ENCODE measurements at regions not wholly inside any gene's neighbourhood (a gene's known extent, or its start where the extent isn't known, plus 50 kb on each side); places are given as distances from the start of the nearest gene placed in this dataset.
"Not testable (repeated sequence)": the region's sequence is repeated elsewhere in the genome, so short reads cannot be mapped to it uniquely, and the experiment has no call there.

- Histone ChIP-seq H3K36me3 (ENCODE audit: insufficient read depth, low read length) (no peaks in the 10 kb centered on the region), H3K4me1 (ENCODE audit: control insufficient read depth, insufficient read depth, low read length, unreplicated experiment) (peaks cover 5% of the 10 kb centered on the region), H3K27me3 (ENCODE audit: insufficient read depth, low read length) (no peaks in the 10 kb centered on the region), H3K27ac (ENCODE audit: low read depth, low read length) (no peak overlapping the region), H3K79me2 (ENCODE audit: control insufficient read depth, insufficient read depth, low read length, unreplicated experiment) (no peaks in the 10 kb centered on the region), H3K4me3 (ENCODE audit: low read depth, low read length) (no peak overlapping the region), H2AFZ (ENCODE audit: low read length, unreplicated experiment) (no peak overlapping the region)
These were observed 92.1 kb upstream of the PODXL start for GRCh38 chr7:131648491-131648890.

GRCh38 chr7:131646203-131646602 lies 89.8 kb upstream of the PODXL start:
- H3K36me3 ChIP-seq (ENCODE audit: insufficient read depth, low read length): no peaks in the 10 kb centered on the region
- H3K4me1 ChIP-seq (ENCODE audit: control insufficient read depth, insufficient read depth, low read length, unreplicated experiment): peaks cover 8% of the 10 kb centered on the region
- no peak overlapping the region for H3K4me3 ChIP-seq (ENCODE audit: low read depth, low read length)
- H3K27me3 ChIP-seq (ENCODE audit: insufficient read depth, low read length): no peaks in the 10 kb centered on the region
- no peak overlapping the region for H3K27ac ChIP-seq (ENCODE audit: low read depth, low read length)
- no peaks in the 10 kb centered on the region for H3K79me2 ChIP-seq (ENCODE audit: control insufficient read depth, insufficient read depth, low read length, unreplicated experiment)
- no peak overlapping the region for H2AFZ ChIP-seq (ENCODE audit: low read length, unreplicated experiment)

- Histone ChIP-seq H3K4me1 (ENCODE audit: control insufficient read depth, insufficient read depth, low read length, unreplicated experiment) (peaks cover 8% of the 10 kb centered on the region), H3K4me3 (ENCODE audit: low read depth, low read length) (no peak overlapping the region), H3K27ac (ENCODE audit: low read depth, low read length) (no peak overlapping the region), H3K36me3 (ENCODE audit: insufficient read depth, low read length) (no peaks in the 10 kb centered on the region), H3K79me2 (ENCODE audit: control insufficient read depth, insufficient read depth, low read length, unreplicated experiment) (no peaks in the 10 kb centered on the region), H2AFZ (ENCODE audit: low read length, unreplicated experiment) (no peak overlapping the region), H3K27me3 (ENCODE audit: insufficient read depth, low read length) (no peaks in the 10 kb centered on the region)
These were observed 86.0 kb upstream of the PODXL start for GRCh38 chr7:131642429-131642828.

GRCh38 chr7:131640686-131641085 lies 84.3 kb upstream of the PODXL start:
- no peaks in the 10 kb centered on the region for H3K79me2 ChIP-seq (ENCODE audit: control insufficient read depth, insufficient read depth, low read length, unreplicated experiment)
- no peaks in the 10 kb centered on the region for H3K27me3 ChIP-seq (ENCODE audit: insufficient read depth, low read length)
- H3K27ac ChIP-seq (ENCODE audit: low read depth, low read length): no peak overlapping the region
- no peaks in the 10 kb centered on the region for H3K36me3 ChIP-seq (ENCODE audit: insufficient read depth, low read length)
- no peak overlapping the region for H2AFZ ChIP-seq (ENCODE audit: low read length, unreplicated experiment)
- H3K4me1 ChIP-seq (ENCODE audit: control insufficient read depth, insufficient read depth, low read length, unreplicated experiment): peaks cover 8% of the 10 kb centered on the region
- no peak overlapping the region for H3K4me3 ChIP-seq (ENCODE audit: low read depth, low read length)

GRCh38 chr7:131638641-131639430 lies 82.4 kb upstream of the PODXL start:
- no peaks in the 10 kb centered on the region for H3K79me2 ChIP-seq (ENCODE audit: control insufficient read depth, insufficient read depth, low read length, unreplicated experiment)
- H3K4me3 ChIP-seq (ENCODE audit: low read depth, low read length): no peak overlapping the region
- H3K36me3 ChIP-seq (ENCODE audit: insufficient read depth, low read length): no peaks in the 10 kb centered on the region
- H2AFZ ChIP-seq (ENCODE audit: low read length, unreplicated experiment): no peak overlapping the region
- H3K27ac ChIP-seq (ENCODE audit: low read depth, low read length): no peak overlapping the region
- H3K4me1 ChIP-seq (ENCODE audit: control insufficient read depth, insufficient read depth, low read length, unreplicated experiment): peaks cover 16% of the 10 kb centered on the region
- no peaks in the 10 kb centered on the region for H3K27me3 ChIP-seq (ENCODE audit: insufficient read depth, low read length)

- H3K4me3 ChIP-seq (ENCODE audit: low read depth, low read length): no peak overlapping the region
- no peak overlapping the region for H3K27ac ChIP-seq (ENCODE audit: low read depth, low read length)
- H3K27me3 ChIP-seq (ENCODE audit: insufficient read depth, low read length): no peaks in the 10 kb centered on the region
These were observed 81.4 kb upstream of the PODXL start for GRCh38 chr7:131637859-131638258.

GRCh38 chr7:131636092-131636491 lies 79.7 kb upstream of the PODXL start:
- Histone ChIP-seq H3K27me3 (ENCODE audit: insufficient read depth, low read length) (no peaks in the 10 kb centered on the region), H3K4me3 (ENCODE audit: low read depth, low read length) (no peak overlapping the region), H3K36me3 (ENCODE audit: insufficient read depth, low read length) (no peaks in the 10 kb centered on the region), H3K4me1 (ENCODE audit: control insufficient read depth, insufficient read depth, low read length, unreplicated experiment) (peaks cover 25% of the 10 kb centered on the region), H3K79me2 (ENCODE audit: control insufficient read depth, insufficient read depth, low read length, unreplicated experiment) (no peaks in the 10 kb centered on the region), H3K27ac (ENCODE audit: low read depth, low read length) (no peak overlapping the region), H2AFZ (ENCODE audit: low read length, unreplicated experiment) (no peak overlapping the region)

More at GRCh38 chr7:131637859-131638258, 81.4 kb upstream of the PODXL start:
- Histone ChIP-seq H2AFZ (ENCODE audit: low read length, unreplicated experiment) (no peak overlapping the region), H3K4me1 (ENCODE audit: control insufficient read depth, insufficient read depth, low read length, unreplicated experiment) (peaks cover 26% of the 10 kb centered on the region), H3K79me2 (ENCODE audit: control insufficient read depth, insufficient read depth, low read length, unreplicated experiment) (no peaks in the 10 kb centered on the region), H3K36me3 (ENCODE audit: insufficient read depth, low read length) (no peaks in the 10 kb centered on the region)

- H3K27me3 ChIP-seq (ENCODE audit: insufficient read depth, low read length); H3K4me3 ChIP-seq (ENCODE audit: low read depth, low read length); H3K79me2 ChIP-seq (ENCODE audit: control insufficient read depth, insufficient read depth, low read length, unreplicated experiment); H3K36me3 ChIP-seq (ENCODE audit: insufficient read depth, low read length); H2AFZ ChIP-seq (ENCODE audit: low read length, unreplicated experiment): not testable (repeated sequence)
- Histone ChIP-seq H3K4me1 (ENCODE audit: control insufficient read depth, insufficient read depth, low read length, unreplicated experiment) (peaks cover 39% of the 10 kb centered on the region), H3K27ac (ENCODE audit: low read depth, low read length) (peak overlapping the region; percentile 87)
These were observed 77.8 kb upstream of the PODXL start for GRCh38 chr7:131634197-131634596.

- Histone ChIP-seq H3K4me3 (ENCODE audit: low read depth, low read length) (no peak overlapping the region), H2AFZ (ENCODE audit: low read length, unreplicated experiment) (peak overlapping the region; percentile 57), H3K4me1 (ENCODE audit: control insufficient read depth, insufficient read depth, low read length, unreplicated experiment) (peaks cover 45% of the 10 kb centered on the region), H3K36me3 (ENCODE audit: insufficient read depth, low read length) (no peaks in the 10 kb centered on the region), H3K27ac (ENCODE audit: low read depth, low read length) (peak overlapping the region; percentile 87), H3K27me3 (ENCODE audit: insufficient read depth, low read length) (no peaks in the 10 kb centered on the region), H3K79me2 (ENCODE audit: control insufficient read depth, insufficient read depth, low read length, unreplicated experiment) (no peaks in the 10 kb centered on the region)
These were observed 77.0 kb upstream of the PODXL start for GRCh38 chr7:131633342-131633843.

- H3K79me2 ChIP-seq (ENCODE audit: control insufficient read depth, insufficient read depth, low read length, unreplicated experiment): no peaks in the 10 kb centered on the region
- H3K4me1 ChIP-seq (ENCODE audit: control insufficient read depth, insufficient read depth, low read length, unreplicated experiment): peaks cover 60% of the 10 kb centered on the region
- no peaks in the 10 kb centered on the region for H3K36me3 ChIP-seq (ENCODE audit: insufficient read depth, low read length)
- no peak overlapping the region for H2AFZ ChIP-seq (ENCODE audit: low read length, unreplicated experiment)
- no peak overlapping the region for H3K4me3 ChIP-seq (ENCODE audit: low read depth, low read length)
- no peaks in the 10 kb centered on the region for H3K27me3 ChIP-seq (ENCODE audit: insufficient read depth, low read length)
- no peak overlapping the region for H3K27ac ChIP-seq (ENCODE audit: low read depth, low read length)
These were observed 74.0 kb upstream of the PODXL start for GRCh38 chr7:131630427-131630826.

GRCh38 chr7:131629217-131629882 lies 72.9 kb upstream of the PODXL start:
- Histone ChIP-seq H2AFZ (ENCODE audit: low read length, unreplicated experiment) (no peak overlapping the region), H3K27ac (ENCODE audit: low read depth, low read length) (no peak overlapping the region), H3K4me3 (ENCODE audit: low read depth, low read length) (no peak overlapping the region), H3K4me1 (ENCODE audit: control insufficient read depth, insufficient read depth, low read length, unreplicated experiment) (peaks cover 58% of the 10 kb centered on the region), H3K79me2 (ENCODE audit: control insufficient read depth, insufficient read depth, low read length, unreplicated experiment) (no peaks in the 10 kb centered on the region), H3K36me3 (ENCODE audit: insufficient read depth, low read length) (no peaks in the 10 kb centered on the region), H3K27me3 (ENCODE audit: insufficient read depth, low read length) (no peaks in the 10 kb centered on the region)

Data from ACC112 (cell line).